ENCODE measurements at regions not wholly inside any gene's neighbourhood (a gene's known extent, or its start where the extent isn't known, plus 50 kb on each side); places are given as distances from the start of the nearest gene placed in this dataset.

- no peak for DNase-seq
- Mint-ChIP-seq H3K36me3 (ENCODE audit: low read depth) (no peaks in the 10 kb centered on the region), H3K27me3 (ENCODE audit: low read depth, poor library complexity) (no peaks in the 10 kb centered on the region), H3K4me1 (no peaks in the 10 kb centered on the region), H3K27ac (no peak overlapping the region), H3K9me3 (no peaks in the 10 kb centered on the region), H3K4me3 (no peak overlapping the region)
- TF ChIP-seq CTCF (IDR thresholded peaks at IDR 0.05) = no peak
These were observed 2063.5 kb downstream of the PCDH9 start for GRCh38 chr13:65166675-65167074.

- DNase-seq = no peak
- Mint-ChIP-seq H3K36me3 (ENCODE audit: low read depth) (no peaks in the 10 kb centered on the region), H3K4me1 (no peaks in the 10 kb centered on the region), H3K27me3 (ENCODE audit: low read depth, poor library complexity) (no peaks in the 10 kb centered on the region), H3K4me3 (no peak overlapping the region), H3K9me3 (no peaks in the 10 kb centered on the region), H3K27ac (no peak overlapping the region)
- TF ChIP-seq CTCF (IDR thresholded peaks at IDR 0.05) = no peak
These were observed 2070.3 kb downstream of the PCDH9 start for GRCh38 chr13:65159803-65160202.

- Mint-ChIP-seq H3K27me3 (ENCODE audit: low read depth, poor library complexity) (no peaks in the 10 kb centered on the region), H3K27ac (no peak overlapping the region), H3K4me3 (no peak overlapping the region), H3K9me3 (no peaks in the 10 kb centered on the region), H3K4me1 (no peaks in the 10 kb centered on the region), H3K36me3 (ENCODE audit: low read depth) (no peaks in the 10 kb centered on the region)
- no peak for TF ChIP-seq CTCF (IDR thresholded peaks at IDR 0.05)
- DNase-seq = no peak
These were observed 2074.3 kb downstream of the PCDH9 start for GRCh38 chr13:65155861-65156260.

DNA sequence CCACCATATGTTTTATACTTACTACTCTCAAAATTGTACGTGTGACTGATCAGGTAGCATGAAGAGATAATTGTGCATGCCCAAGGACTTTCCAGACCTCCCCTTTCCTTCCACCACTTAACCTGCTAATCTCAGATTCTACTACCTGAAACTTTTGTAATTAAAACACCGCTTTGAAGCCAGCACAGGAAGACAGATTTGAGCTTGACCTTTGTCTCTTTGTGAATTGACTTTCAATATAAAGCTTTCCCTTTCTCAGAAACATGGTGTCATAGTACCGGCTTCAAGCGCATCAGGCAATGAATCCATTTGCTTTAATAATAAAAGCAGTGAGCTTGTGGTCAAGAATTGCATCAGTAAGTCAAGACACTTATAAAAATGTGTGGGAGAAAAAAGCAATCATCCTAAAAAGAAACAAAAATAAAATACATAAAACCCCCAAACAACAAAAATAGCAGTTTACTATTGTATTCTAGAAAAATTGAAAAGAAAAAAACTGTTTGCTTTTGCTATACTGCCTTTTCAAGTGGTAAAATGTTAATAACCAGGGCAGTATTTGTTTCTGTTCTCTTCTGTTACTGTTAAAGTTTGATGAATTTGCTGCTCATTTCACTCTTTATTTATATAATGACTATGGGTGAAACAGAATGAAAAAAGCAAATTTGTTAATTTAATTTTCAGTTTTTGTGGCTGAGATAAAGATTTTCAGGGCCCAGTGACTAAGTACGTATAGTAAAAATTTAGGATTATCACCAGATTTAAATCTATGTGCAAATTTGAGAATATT lies 2075.3 kb downstream of the PCDH9 start:
- DNase-seq = no peak
- Mint-ChIP-seq H3K36me3 (ENCODE audit: low read depth) (no peaks in the 10 kb centered on the region), H3K27me3 (ENCODE audit: low read depth, poor library complexity) (no peaks in the 10 kb centered on the region), H3K27ac (no peak overlapping the region), H3K9me3 (no peaks in the 10 kb centered on the region), H3K4me1 (no peaks in the 10 kb centered on the region), H3K4me3 (no peak overlapping the region)
- no peak for TF ChIP-seq CTCF (IDR thresholded peaks at IDR 0.05)

DNA sequence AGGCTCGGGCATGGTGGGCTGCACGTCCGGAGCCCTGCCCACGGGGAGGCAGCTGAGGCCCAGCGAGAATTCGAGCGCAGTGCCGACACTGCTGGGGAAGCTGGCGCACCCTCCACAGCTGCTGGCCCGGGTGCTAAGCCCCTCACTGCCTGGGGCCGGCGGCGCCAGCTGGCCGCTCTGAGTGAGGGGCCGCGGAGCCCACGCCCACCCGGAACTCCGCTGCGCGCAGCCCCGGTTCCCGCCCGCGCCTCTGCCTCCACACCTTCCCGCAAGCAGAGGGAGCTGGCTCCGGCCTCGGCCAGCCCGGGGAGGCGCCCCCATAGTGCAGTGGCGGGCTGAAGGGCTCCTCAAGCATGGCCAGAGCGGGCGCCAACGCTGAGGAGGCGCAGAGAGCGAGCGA lies 2080.4 kb downstream of the PCDH9 start:
- no peaks in the 10 kb centered on the region for H3K4me1 Mint-ChIP-seq
- no peak overlapping the region for H3K27ac Mint-ChIP-seq
- no peak overlapping the region for H3K4me3 Mint-ChIP-seq
- no peak for TF ChIP-seq CTCF (IDR thresholded peaks at IDR 0.05)
- no peaks in the 10 kb centered on the region for H3K36me3 Mint-ChIP-seq (ENCODE audit: low read depth)
- H3K9me3 Mint-ChIP-seq = no peaks in the 10 kb centered on the region
- no peaks in the 10 kb centered on the region for H3K27me3 Mint-ChIP-seq (ENCODE audit: low read depth, poor library complexity)
- no peak for DNase-seq

GRCh38 chr13:65143920-65144319 lies 2086.2 kb downstream of the PCDH9 start:
- no peak overlapping the region for H3K4me3 Mint-ChIP-seq
- no peak overlapping the region for H3K27ac Mint-ChIP-seq
- no peaks in the 10 kb centered on the region for H3K27me3 Mint-ChIP-seq (ENCODE audit: low read depth, poor library complexity)
- TF ChIP-seq CTCF (IDR thresholded peaks at IDR 0.05) = no peak
- DNase-seq = no peak
- no peaks in the 10 kb centered on the region for H3K4me1 Mint-ChIP-seq
- no peaks in the 10 kb centered on the region for H3K9me3 Mint-ChIP-seq
- no peaks in the 10 kb centered on the region for H3K36me3 Mint-ChIP-seq (ENCODE audit: low read depth)
